ENCODE measurements at regions not wholly inside any gene's neighbourhood (a gene's known extent, or its start where the extent isn't known, plus 50 kb on each side); places are given as distances from the start of the nearest gene placed in this dataset.

GRCh38 chr18:22340331-22340730 lies 77.4 kb downstream of the CTAGE1 start (continued):
- TF ChIP-seq TCF4 (CRISPR knock-in tag; IDR thresholded peaks at IDR 0.05; ENCODE audit: borderline replicate concordance) (no peak), ZFP3 (CRISPR knock-in tag; IDR thresholded peaks at IDR 0.05) (no peak), ZNF8 (CRISPR knock-in tag; IDR thresholded peaks at IDR 0.05) (no peak), PPARA (CRISPR knock-in tag; IDR thresholded peaks at IDR 0.05; ENCODE audit: borderline replicate concordance) (no peak), CSDC2 (CRISPR knock-in tag; IDR thresholded peaks at IDR 0.05) (no peak), ZC3H10 (CRISPR knock-in tag; IDR thresholded peaks at IDR 0.05) (no peak)
- TF ChIP-seq, protein P1, sequence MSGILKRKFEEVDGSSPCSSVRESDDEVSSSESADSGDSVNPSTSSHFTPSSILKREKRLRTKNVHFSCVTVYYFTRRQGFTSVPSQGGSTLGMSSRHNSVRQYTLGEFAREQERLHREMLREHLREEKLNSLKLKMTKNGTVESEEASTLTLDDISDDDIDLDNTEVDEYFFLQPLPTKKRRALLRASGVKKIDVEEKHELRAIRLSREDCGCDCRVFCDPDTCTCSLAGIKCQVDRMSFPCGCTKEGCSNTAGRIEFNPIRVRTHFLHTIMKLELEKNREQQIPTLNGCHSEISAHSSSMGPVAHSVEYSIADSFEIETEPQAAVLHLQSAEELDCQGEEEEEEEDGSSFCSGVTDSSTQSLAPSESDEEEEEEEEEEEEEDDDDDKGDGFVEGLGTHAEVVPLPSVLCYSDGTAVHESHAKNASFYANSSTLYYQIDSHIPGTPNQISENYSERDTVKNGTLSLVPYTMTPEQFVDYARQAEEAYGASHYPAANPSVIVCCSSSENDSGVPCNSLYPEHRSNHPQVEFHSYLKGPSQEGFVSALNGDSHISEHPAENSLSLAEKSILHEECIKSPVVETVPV (CRISPR knock-in tag; IDR thresholded peaks at IDR 0.05), result no peak
- TF ChIP-seq, protein P2, sequence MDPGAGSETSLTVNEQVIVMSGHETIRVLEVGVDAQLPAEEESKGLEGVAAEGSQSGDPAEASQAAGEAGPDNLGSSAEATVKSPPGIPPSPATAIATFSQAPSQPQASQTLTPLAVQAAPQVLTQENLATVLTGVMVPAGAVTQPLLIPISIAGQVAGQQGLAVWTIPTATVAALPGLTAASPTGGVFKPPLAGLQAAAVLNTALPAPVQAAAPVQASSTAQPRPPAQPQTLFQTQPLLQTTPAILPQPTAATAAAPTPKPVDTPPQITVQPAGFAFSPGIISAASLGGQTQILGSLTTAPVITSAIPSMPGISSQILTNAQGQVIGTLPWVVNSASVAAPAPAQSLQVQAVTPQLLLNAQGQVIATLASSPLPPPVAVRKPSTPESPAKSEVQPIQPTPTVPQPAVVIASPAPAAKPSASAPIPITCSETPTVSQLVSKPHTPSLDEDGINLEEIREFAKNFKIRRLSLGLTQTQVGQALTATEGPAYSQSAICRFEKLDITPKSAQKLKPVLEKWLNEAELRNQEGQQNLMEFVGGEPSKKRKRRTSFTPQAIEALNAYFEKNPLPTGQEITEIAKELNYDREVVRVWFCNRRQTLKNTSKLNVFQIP (CRISPR knock-in tag; IDR thresholded peaks at IDR 0.05; ENCODE audit: borderline replicate concordance, low read depth), result no peak

DNA sequence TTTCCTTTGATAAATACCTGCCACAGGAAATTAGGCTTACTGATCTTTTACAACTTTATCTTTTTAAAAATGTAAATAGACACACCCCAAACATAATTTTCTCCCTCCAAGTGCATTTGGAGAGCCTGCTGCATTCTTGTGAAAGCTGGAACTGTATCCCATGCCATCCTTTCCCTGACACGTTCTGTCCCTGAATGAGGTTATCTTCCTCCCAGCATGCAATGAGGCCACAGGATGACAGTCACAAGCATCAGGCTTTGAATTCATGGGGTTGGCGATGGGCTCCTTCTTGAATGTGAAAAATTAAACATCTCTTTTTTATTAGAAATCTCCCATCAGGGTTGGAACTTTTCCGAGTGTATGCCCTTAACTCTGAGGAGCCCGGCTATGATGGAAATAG lies 77.8 kb downstream of the CTAGE1 start:
- no peak for ATAC-seq
- TF ChIP-seq PPARA (CRISPR knock-in tag; IDR thresholded peaks at IDR 0.05; ENCODE audit: borderline replicate concordance) (no peak), ESRRG (CRISPR knock-in tag; IDR thresholded peaks at IDR 0.05) (no peak), GLIS3 (CRISPR knock-in tag; IDR thresholded peaks at IDR 0.05) (no peak), ZNF8 (CRISPR knock-in tag; IDR thresholded peaks at IDR 0.05) (no peak), ARNTL (CRISPR knock-in tag; IDR thresholded peaks at IDR 0.05; ENCODE audit: borderline replicate concordance, low read depth) (no peak), BACH2 (CRISPR knock-in tag; IDR thresholded peaks at IDR 0.05; ENCODE audit: borderline replicate concordance) (no peak), ZNF565 (CRISPR knock-in tag; conservative IDR thresholded peaks at IDR 0.05; ENCODE audit: low read depth) (no peak), ZC3H10 (CRISPR knock-in tag; IDR thresholded peaks at IDR 0.05) (no peak), SNAI2 (CRISPR knock-in tag; IDR thresholded peaks at IDR 0.05) (no peak)
- TF ChIP-seq, protein P3, sequence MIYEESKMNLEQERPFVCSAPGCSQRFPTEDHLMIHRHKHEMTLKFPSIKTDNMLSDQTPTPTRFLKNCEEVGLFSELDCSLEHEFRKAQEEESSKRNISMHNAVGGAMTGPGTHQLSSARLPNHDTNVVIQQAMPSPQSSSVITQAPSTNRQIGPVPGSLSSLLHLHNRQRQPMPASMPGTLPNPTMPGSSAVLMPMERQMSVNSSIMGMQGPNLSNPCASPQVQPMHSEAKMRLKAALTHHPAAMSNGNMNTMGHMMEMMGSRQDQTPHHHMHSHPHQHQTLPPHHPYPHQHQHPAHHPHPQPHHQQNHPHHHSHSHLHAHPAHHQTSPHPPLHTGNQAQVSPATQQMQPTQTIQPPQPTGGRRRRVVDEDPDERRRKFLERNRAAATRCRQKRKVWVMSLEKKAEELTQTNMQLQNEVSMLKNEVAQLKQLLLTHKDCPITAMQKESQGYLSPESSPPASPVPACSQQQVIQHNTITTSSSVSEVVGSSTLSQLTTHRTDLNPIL (CRISPR knock-in tag; IDR thresholded peaks at IDR 0.05; ENCODE audit: low read depth), result no peak

GRCh38 chr18:22337833-22338232 lies 79.9 kb downstream of the CTAGE1 start:
- TF ChIP-seq, protein P2 (CRISPR knock-in tag; IDR thresholded peaks at IDR 0.05; ENCODE audit: borderline replicate concordance, low read depth), result no peak
- no peak for TF ChIP-seq PATZ1 (CRISPR knock-in tag; IDR thresholded peaks at IDR 0.05; ENCODE audit: borderline replicate concordance)
- TF ChIP-seq ZFP30 (CRISPR knock-in tag; IDR thresholded peaks at IDR 0.05), result no peak
- no peak for TF ChIP-seq SNAI2 (CRISPR knock-in tag; IDR thresholded peaks at IDR 0.05)
- TF ChIP-seq ARNTL (CRISPR knock-in tag; IDR thresholded peaks at IDR 0.05; ENCODE audit: borderline replicate concordance, low read depth), result no peak
- TF ChIP-seq RARB (CRISPR knock-in tag; IDR thresholded peaks at IDR 0.05), result no peak
- no peak for TF ChIP-seq OSR1 (CRISPR knock-in tag; IDR thresholded peaks at IDR 0.05)
- no peak for TF ChIP-seq CSDC2 (CRISPR knock-in tag; IDR thresholded peaks at IDR 0.05)
- TF ChIP-seq BACH2 (CRISPR knock-in tag; IDR thresholded peaks at IDR 0.05; ENCODE audit: borderline replicate concordance), result no peak
- TF ChIP-seq ZNF565 (CRISPR knock-in tag; conservative IDR thresholded peaks at IDR 0.05; ENCODE audit: low read depth), result no peak
- TF ChIP-seq, protein P4, sequence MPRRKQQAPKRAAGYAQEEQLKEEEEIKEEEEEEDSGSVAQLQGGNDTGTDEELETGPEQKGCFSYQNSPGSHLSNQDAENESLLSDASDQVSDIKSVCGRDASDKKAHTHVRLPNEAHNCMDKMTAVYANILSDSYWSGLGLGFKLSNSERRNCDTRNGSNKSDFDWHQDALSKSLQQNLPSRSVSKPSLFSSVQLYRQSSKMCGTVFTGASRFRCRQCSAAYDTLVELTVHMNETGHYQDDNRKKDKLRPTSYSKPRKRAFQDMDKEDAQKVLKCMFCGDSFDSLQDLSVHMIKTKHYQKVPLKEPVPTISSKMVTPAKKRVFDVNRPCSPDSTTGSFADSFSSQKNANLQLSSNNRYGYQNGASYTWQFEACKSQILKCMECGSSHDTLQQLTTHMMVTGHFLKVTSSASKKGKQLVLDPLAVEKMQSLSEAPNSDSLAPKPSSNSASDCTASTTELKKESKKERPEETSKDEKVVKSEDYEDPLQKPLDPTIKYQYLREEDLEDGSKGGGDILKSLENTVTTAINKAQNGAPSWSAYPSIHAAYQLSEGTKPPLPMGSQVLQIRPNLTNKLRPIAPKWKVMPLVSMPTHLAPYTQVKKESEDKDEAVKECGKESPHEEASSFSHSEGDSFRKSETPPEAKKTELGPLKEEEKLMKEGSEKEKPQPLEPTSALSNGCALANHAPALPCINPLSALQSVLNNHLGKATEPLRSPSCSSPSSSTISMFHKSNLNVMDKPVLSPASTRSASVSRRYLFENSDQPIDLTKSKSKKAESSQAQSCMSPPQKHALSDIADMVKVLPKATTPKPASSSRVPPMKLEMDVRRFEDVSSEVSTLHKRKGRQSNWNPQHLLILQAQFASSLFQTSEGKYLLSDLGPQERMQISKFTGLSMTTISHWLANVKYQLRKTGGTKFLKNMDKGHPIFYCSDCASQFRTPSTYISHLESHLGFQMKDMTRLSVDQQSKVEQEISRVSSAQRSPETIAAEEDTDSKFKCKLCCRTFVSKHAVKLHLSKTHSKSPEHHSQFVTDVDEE (CRISPR knock-in tag; IDR thresholded peaks at IDR 0.05), result no peak
- no peak for TF ChIP-seq ZNF70 (CRISPR knock-in tag; IDR thresholded peaks at IDR 0.05)
- no peak for TF ChIP-seq ZC3H10 (CRISPR knock-in tag; IDR thresholded peaks at IDR 0.05)
- TF ChIP-seq, protein P3 (CRISPR knock-in tag; IDR thresholded peaks at IDR 0.05; ENCODE audit: low read depth), result no peak
- TF ChIP-seq PPARA (CRISPR knock-in tag; IDR thresholded peaks at IDR 0.05; ENCODE audit: borderline replicate concordance), result no peak
- no peak for TF ChIP-seq ESRRG (CRISPR knock-in tag; IDR thresholded peaks at IDR 0.05)
- ATAC-seq, result no peak
